DND-41 (cell line): ENCODE measurements at regions not wholly inside any gene's neighbourhood (a gene's known extent, or its start where the extent isn't known, plus 50 kb on each side); places are given as distances from the start of the nearest gene placed in this dataset.

Experiments used
- CTCF ChIP-seq: IDR thresholded peaks from 2 replicates; pipeline ENCODE4 v1.5.1; 2012; ENCODE audit warnings: borderline replicate concordance, low read length, moderate library complexity, mild to moderate bottlenecking; ENCODE audit not compliant: poor library complexity, severe bottlenecking; ENCODE audit errors: extremely low read depth
- EZH2 ChIP-seq: IDR thresholded peaks from 3 replicates; pipeline ENCODE4 v1.6.1; 2012; ENCODE audit warnings: borderline replicate concordance, low read depth, mild to moderate bottlenecking, moderate library complexity, low read length, inconsistent platforms; ENCODE audit not compliant: severe bottlenecking

- TF ChIP-seq CTCF (no peak), EZH2 (no peak)
These were observed 372.8 kb upstream of the CELF2 start for GRCh38 chr10:10644676-10645385.
